GM13977 (cell line): ENCODE measurements at regions not wholly inside any gene's neighbourhood (a gene's known extent, or its start where the extent isn't known, plus 50 kb on each side); places are given as distances from the start of the nearest gene placed in this dataset.

ENCODE experiments used
- DNase-seq: peaks from one replicate; pipeline ENCODE4 v3.0.0; 2012; ENCODE audit warnings: low spot score
- in situ Hi-C: fragments of 300-500 bp; cut with MboI; formaldehyde crosslinking; loops from one replicate; pipeline ENCODE4 v1.12.0; 2022; ENCODE audit warnings: low sequenced_read_pairs, low pct_unique_long_range_greater_than_20kb, mixed read lengths, inconsistent platforms; ENCODE audit not compliant: unreplicated experiment
- TF ChIP-seq, protein P1 (sequence below): IDR thresholded peaks from 2 replicates; pipeline ENCODE4 v1.5.1; 2012; ENCODE audit warnings: mild to moderate bottlenecking, control low read depth; ENCODE audit not compliant: insufficient read depth; ENCODE audit errors: extremely low read depth, missing control alignments

DNA sequence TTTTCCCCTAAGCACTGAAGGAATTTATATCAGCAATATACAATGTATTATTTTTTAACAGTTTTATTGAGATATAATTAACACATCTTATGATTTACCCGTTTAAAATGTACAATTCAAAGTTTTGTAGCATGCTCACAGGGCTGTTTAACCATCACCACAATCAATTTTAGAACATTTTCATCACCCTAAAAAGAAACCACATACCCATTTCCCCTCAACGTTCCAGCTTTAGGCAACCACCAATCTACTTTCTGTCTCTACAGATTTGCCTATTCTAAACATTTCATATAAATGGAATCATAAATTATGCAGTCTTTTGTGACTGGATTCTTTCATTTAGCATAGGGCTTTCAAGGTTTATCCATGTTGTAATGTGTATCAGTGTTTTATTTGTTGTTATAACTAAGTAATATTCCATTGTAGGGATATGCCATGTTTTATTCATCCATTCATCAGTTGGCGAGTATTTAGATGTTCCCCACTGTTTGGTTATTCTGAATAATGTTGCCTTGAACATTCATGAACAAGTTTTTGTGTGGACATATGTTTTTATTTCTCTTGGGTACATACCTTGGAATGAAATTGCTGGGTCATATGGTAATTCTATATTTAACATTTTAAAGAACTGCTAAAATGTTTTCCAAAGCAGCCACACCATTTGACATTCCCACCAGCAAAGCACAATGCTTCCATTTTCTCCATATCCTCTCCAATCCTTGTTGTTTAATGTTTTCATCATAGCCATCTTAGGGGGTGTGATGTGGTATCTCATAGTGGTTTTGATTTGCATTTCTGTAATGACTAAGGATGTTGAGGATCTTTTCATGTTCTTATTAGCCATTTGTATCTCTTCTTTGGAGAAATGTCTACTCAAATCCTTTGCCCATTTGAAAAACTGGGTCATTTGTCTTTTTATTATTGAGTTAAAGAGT is 188.5 kb downstream of the TM2D1 start:
- DNase-seq = no peak
- in situ Hi-C loops = no loop called here
- TF ChIP-seq, protein P1, sequence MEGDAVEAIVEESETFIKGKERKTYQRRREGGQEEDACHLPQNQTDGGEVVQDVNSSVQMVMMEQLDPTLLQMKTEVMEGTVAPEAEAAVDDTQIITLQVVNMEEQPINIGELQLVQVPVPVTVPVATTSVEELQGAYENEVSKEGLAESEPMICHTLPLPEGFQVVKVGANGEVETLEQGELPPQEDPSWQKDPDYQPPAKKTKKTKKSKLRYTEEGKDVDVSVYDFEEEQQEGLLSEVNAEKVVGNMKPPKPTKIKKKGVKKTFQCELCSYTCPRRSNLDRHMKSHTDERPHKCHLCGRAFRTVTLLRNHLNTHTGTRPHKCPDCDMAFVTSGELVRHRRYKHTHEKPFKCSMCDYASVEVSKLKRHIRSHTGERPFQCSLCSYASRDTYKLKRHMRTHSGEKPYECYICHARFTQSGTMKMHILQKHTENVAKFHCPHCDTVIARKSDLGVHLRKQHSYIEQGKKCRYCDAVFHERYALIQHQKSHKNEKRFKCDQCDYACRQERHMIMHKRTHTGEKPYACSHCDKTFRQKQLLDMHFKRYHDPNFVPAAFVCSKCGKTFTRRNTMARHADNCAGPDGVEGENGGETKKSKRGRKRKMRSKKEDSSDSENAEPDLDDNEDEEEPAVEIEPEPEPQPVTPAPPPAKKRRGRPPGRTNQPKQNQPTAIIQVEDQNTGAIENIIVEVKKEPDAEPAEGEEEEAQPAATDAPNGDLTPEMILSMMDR = no peak

DNA sequence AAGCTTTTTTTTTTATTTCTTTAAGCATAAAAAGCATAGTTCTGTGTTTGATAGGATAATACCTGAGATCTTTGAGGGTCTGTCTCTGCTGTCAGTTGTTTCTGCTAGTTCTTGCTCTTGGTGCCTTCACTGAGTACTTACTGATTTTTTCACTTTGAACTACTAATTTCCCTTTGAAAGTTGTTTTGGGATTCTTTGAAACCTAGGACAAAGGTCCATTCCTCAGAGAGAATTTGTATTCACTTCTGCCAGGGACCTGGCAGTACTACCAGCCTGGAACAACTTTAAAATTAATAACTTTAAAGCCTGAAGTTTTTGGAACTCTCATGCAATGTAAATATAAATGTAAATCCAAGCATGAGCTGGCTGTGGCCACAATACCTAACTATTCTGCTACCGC is 190.1 kb downstream of the TM2D1 start:
- no peak for DNase-seq
- TF ChIP-seq, protein P1 = no peak
- in situ Hi-C loops = no loop called here

DNA sequence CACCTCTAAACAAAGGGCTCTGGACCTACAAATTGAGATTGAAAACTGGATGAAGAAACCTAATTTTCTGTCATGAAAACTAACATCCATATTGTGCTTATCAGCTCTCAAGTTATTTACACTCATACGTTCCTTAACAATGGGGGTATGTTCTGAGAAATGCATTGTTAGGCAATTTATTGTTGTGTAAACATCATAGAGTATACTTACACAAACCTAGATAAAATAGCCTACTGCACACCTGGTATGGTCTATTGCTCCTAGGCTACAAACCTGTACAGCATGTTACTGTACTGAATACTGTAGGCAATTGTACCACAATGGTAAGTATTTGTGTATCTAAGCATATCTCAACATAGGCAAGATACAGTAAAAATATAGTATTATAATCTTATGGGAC is 191.4 kb downstream of the TM2D1 start:
- TF ChIP-seq, protein P1 = no peak
- in situ Hi-C loops = no loop called here
- DNase-seq = no peak

DNA sequence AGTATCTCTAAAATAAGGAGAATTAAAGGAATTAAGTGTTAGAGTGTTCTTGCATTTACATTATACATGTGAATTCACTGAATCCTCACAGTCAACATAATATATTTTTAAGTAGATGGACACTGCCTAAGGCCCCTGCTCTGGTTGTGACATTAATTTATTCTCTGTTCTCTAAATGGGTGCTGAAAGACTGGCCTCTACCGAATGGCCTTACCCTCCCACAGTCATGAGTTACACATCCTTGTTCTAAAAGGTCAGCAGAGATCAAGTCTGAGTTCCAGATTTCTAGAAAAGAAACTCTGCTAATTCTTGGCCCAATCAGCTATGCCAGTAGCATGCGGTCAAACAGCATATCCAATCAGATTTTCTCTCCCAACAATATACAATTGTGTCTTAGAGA is 193.2 kb downstream of the TM2D1 start:
- TF ChIP-seq, protein P1 = no peak
- DNase-seq = no peak
- in situ Hi-C loops = no loop called here

DNA sequence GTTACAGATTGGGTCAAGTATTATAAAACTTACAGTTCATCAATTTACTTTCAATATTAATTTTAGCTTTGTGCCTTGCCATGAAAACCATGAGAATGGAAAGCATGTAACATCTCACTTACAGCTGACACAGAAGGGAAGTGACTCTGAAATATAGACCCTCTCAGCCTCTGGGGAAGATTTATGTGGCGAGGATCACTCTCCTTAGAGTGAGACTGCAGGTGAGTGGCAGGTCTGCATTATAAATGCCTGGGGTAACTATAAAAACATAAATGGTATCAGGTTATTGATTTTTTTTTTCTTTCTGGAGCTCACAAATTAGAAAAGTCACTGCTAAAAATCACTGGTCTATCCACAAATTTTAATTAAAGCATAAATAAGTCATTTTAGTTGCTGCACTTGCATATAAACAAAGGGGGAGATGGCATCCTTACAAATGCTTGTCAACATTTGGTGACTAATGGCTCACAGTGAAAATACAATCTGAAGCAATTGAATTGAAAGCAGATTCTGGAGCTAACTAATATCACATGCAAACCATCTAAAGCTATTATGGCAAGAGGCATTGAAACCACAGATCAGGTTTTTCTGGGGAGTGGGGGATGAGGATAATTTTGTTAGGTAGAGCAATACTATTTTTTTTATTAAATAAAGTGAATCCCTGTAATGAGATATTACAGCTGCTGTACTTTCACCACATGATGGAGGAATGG is 200.9 kb downstream of the TM2D1 start:
- in situ Hi-C loops = no loop called here
- TF ChIP-seq, protein P1 = no peak
- no peak for DNase-seq

DNA sequence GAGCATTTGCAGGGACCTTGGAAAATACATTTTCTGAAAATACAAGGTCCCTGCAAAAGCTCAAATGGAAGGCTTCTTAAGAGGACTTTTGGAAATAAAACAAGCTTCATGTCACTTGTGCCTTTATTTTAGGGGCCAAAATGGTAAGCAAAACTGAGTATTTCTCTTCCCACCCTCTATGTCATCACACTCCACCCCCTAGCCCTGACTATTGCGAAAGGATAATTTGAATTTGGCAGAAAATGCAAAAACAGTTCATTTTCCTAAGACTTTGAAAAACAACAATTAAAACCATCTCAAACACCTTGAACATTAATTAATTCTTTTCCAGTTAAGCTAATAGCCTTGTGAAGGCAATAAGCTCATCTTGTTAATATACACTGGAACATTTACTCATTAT is 201.7 kb downstream of the TM2D1 start:
- in situ Hi-C loops = no loop called here
- TF ChIP-seq, protein P1 = no peak
- no peak for DNase-seq
